Transverse colon (tissue), 4 donors: ENCODE measurements at regions not wholly inside any gene's neighbourhood (a gene's known extent, or its start where the extent isn't known, plus 50 kb on each side); places are given as distances from the start of the nearest gene placed in this dataset.
A peak's percentile ranks its signal among the peaks of the same experiment; 100 is the strongest.
"Not testable (repeated sequence)": the region's sequence is repeated elsewhere in the genome, so short reads cannot be mapped to it uniquely, and the experiment has no call there.

Experiments used
- DNase-seq: peaks from one replicate; pipeline ENCODE4 v3.0.0-alpha.2; 2019
- H3K27ac ChIP-seq, 4 donors: fragments of 200-600 bp; sonication (generic); 2 replicates each; pipeline ENCODE4 v1.5.1; 2016 to 2018; ENCODE audit warnings: inconsistent platforms in 4 of 4
- H3K27me3 ChIP-seq: fragments of 200-600 bp; sonication (generic); 2 replicates; pipeline ENCODE4 v1.5.1; 2017; ENCODE audit warnings: inconsistent platforms
- H3K36me3 ChIP-seq, 4 donors: fragments of 200-600 bp; sonication (generic); 2 replicates each; pipeline ENCODE4 v1.5.1; 2017 to 2019; ENCODE audit warnings: inconsistent platforms in 4 of 4
- H3K4me1 ChIP-seq, 4 donors: fragments of 200-600 bp; sonication (generic); 2 replicates each; pipeline ENCODE4 v1.5.1; 2017 to 2020; ENCODE audit warnings: inconsistent platforms in 4 of 4
- H3K4me3 ChIP-seq, 4 donors: fragments of 200-600 bp; sonication (generic); 1 replicate in 1 of 4; 2 replicates in 3 of 4; pipeline versions ENCODE4 v1.5.1 to v1.6.1; 2017 to 2019; ENCODE audit warnings: inconsistent platforms in 4 of 4
- H3K9me3 ChIP-seq, 2 donors: fragments of 200-600 bp; sonication (generic); 2 replicates each; pipeline ENCODE4 v1.5.1; 2017 to 2019; ENCODE audit warnings: inconsistent platforms in 2 of 2
- CTCF ChIP-seq, 5 experiments: fragments of 200-600 bp in 3 of 5; fragments of 450-650 bp in 2 of 5; sonication (generic) in 3 of 5; IDR thresholded peaks; 1 replicate in 2 of 5; 2 replicates in 3 of 5; pipeline ENCODE4 v1.5.1; 2016 to 2017; ENCODE audit warnings: antibody characterized with exemption in 5 of 5, inconsistent platforms in 3 of 5, mild to moderate bottlenecking in 2 of 5, moderate library complexity in 1 of 5
- EP300 ChIP-seq: sonication (generic); formaldehyde crosslinking; IDR thresholded peaks from one replicate; pipeline ENCODE4 v1.6.1; 2017; ENCODE audit warnings: antibody characterized with exemption, low read depth
- POLR2A ChIP-seq: fragments of 450-650 bp; IDR thresholded peaks from one replicate; pipeline ENCODE4 v1.6.1; 2016; ENCODE audit warnings: antibody characterized with exemption, mild to moderate bottlenecking, moderate library complexity
- POLR2AphosphoS5 ChIP-seq, 3 donors: sonication (generic); formaldehyde crosslinking; IDR thresholded peaks; one replicate each; pipeline ENCODE4 v1.6.1; 2016; ENCODE audit warnings: antibody characterized with exemption in 3 of 3
- WGBS, 2 donors: methylation state at CpG; one replicate each; pipeline ENCODE4 v1.1.5; 2018; ENCODE audit warnings: low coverage in 1 of 2; 5-methylcytosine and 5-hydroxymethylcytosine counted together
- in situ Hi-C, 4 donors: fragments of 200-750 bp; cut with MboI; loops; one replicate each; pipeline versions ENCODE4 v1.15.0 to v1.15.1; 2017; ENCODE audit warnings: low sequenced_read_pairs in 3 of 4, low pct_ligation_motif_present in 1 of 4, low pct_unique_long_range_greater_than_20kb in 1 of 4
- intact Hi-C: fragments of 100-400 bp; cut with DNase I; formaldehyde crosslinking; loops from one replicate; pipeline ENCODE4 v1.15.1; 2023; ENCODE audit warnings: low total_unique reads

GRCh38 chr15:24381103-24381502 is 294.5 kb upstream of the NPAP1 start:
- WGBS, 2 donors: 100% methylated on average over 3 of the region's 3 CpGs; no CpG with 5 or more reads in 1 of the 2 donors
- H3K4me1 ChIP-seq, H3K36me3 ChIP-seq, DNase-seq, in situ Hi-C loops, H3K27ac ChIP-seq, H3K9me3 ChIP-seq, intact Hi-C loops, H3K4me3 ChIP-seq, H3K27me3 ChIP-seq: not testable (repeated sequence)

- H3K27me3 ChIP-seq, DNase-seq, H3K27ac ChIP-seq, H3K4me3 ChIP-seq, intact Hi-C loops, H3K9me3 ChIP-seq, H3K36me3 ChIP-seq, H3K4me1 ChIP-seq, in situ Hi-C loops: not testable (repeated sequence)
- 40% methylated on average over 2 of the region's 2 CpGs; no CpG with 5 or more reads in 1 of the 2 donors for WGBS, 2 donors
Measured at GRCh38 chr15:24385258-24385657, 290.3 kb upstream of the NPAP1 start.

DNA sequence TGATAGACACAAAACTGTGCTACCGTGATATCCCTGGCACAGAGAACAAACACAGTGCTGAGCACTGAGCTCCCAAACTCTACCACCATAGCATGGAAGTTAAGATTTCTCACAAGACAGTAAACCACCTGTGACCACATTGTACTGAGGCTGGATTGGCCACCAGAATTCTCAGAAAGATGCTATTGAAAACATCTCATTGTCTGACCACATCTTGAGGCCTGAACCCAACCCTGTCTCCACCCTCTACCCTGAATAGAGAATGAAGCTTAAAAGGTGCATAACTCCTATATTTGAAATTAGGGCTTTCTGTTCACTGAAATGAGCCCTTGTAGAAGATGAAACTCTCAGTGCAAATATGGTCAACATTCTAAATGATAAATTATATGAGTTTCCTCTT is 281.3 kb upstream of the NPAP1 start:
- Histone ChIP-seq H3K4me3 (no peak overlapping the region), H3K4me1 (no peaks in the 10 kb centered on the region), H3K36me3 (no peaks in the 10 kb centered on the region), H3K27me3 (no peaks in the 10 kb centered on the region), H3K27ac (no peak overlapping the region), H3K9me3 (no peaks in the 10 kb centered on the region)
- 87% methylated on average over 1 of the region's 1 CpG; no CpG with 5 or more reads in 1 of the 2 donors for WGBS, 2 donors
- in situ Hi-C loops: no loop called here
- intact Hi-C loops: no loop called here
- no peak for TF ChIP-seq POLR2A
- no peak for TF ChIP-seq EP300
- TF ChIP-seq CTCF (IDR thresholded peaks at IDR 0.05): no peak
- TF ChIP-seq POLR2AphosphoS5 (IDR thresholded peaks at IDR 0.05): no peak
- no peak for DNase-seq

- DNase-seq: not testable (repeated sequence)
Measured at GRCh38 chr15:24412649-24413048, 262.9 kb upstream of the NPAP1 start.

DNA sequence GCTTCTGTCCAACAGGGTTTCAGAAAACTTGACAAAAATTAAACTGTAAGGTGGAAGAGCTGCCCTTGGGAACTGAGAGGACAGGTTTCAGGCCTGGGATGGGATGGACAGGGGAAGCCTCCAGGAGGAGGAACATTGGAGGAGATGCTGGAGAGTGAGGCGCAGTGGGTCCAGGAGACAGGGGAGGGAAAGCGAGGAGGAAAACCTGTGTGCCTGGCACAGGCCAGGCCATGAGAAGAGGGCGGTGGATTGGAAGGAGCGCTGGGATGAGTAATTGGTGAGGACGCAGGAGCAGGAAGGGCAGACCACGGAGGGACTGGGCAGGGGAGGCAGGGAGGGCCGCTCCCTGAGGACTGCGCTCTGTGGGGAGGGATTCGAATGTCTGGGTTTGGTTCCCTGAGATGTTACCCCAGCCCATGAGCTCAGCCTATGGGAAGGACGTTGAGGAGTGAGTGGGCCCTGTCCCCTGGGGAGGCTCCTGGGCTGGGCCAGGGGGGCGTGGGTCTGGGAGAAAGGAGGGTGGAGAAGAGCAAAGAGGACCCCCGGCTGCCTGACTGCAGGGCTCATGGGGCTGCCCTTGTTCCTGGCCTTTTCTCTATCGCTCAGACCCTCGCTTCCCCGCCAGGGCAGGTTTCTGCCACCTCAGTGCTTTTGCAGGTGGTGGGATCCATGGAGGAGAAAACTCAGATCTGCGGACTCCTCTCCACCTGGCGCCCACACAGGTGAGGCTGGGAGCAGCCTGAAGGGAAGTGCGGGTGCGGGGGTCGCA is 249.1 kb upstream of the NPAP1 start:
- in situ Hi-C loops, intact Hi-C loops, H3K4me1 ChIP-seq, H3K4me3 ChIP-seq, DNase-seq, H3K27ac ChIP-seq, H3K27me3 ChIP-seq, H3K36me3 ChIP-seq, H3K9me3 ChIP-seq: not testable (repeated sequence)
- WGBS, 2 donors: 72 to 100% methylated on average over 4 to 16 of the region's 20 CpGs

More at GRCh38 chr15:24412649-24413048, 262.9 kb upstream of the NPAP1 start:
- H3K27ac ChIP-seq, in situ Hi-C loops, H3K4me1 ChIP-seq, H3K9me3 ChIP-seq, H3K27me3 ChIP-seq, intact Hi-C loops, H3K36me3 ChIP-seq, H3K4me3 ChIP-seq: not testable (repeated sequence)
- 73% methylated on average over 1 of the region's 1 CpG; no CpG with 5 or more reads in 1 of the 2 donors for WGBS, 2 donors

DNA sequence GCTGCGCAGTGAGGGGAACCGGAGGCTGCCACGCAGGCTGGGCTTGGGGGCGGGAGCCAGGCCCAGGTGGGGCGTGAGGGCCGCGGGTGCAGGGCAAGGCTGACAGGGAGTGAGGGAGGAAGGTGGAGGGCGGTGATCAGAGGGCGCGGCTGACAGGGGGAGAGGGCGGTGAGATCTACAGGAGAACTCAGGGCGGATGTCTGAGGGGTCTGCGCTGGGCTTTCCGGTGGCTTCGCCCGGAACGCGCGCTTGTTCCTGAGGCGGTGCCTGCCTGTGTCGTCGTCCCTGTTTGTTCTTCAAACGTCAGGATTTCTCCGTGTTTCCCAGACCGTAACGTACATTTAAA is 248.5 kb upstream of the NPAP1 start:
- H3K36me3 ChIP-seq, H3K9me3 ChIP-seq, DNase-seq, in situ Hi-C loops, H3K4me3 ChIP-seq, intact Hi-C loops, H3K27me3 ChIP-seq, H3K27ac ChIP-seq, H3K4me1 ChIP-seq: not testable (repeated sequence)
- WGBS, 2 donors: 21 to 45% methylated on average over 4 to 19 of the region's 26 CpGs

DNA sequence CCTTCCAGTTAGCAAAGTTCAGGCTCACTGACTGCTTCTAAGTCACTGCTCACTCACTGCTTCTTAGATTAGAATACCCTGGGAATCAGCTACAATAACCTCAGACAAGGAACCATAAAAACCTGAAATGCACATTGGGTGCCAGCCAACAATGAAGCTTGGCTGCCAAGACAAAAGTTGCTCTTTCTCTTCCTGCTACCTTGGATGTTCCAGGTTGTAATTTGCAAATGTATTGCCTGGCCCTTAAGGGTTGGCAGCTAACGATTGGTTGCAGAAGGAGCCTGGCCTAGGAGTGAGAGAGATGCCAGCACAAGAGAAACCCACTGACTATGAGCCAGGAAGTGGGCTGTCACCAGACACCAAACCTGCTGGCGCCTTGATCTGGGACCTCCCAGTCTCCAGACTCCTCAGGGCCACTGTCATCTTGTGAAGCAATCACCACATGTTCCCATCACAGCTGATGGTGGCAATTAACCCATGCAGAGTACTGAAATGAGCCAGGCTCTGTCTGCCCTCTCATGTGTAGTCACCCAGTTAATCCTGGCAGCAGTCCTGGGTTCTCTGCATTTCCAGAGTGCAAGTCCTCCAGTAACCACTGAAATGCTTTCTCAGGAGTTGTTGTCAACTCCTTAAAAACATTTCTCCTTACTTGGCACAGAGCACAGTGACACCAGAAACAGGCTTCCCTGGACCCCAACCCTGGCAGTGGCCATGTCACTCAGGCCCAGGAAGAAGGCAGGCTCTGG is 240.3 kb upstream of the NPAP1 start:
- H3K9me3 ChIP-seq, H3K27ac ChIP-seq, H3K4me3 ChIP-seq, H3K27me3 ChIP-seq, H3K4me1 ChIP-seq, H3K36me3 ChIP-seq, in situ Hi-C loops, intact Hi-C loops: not testable (repeated sequence)
- 38% methylated on average over 2 of the region's 2 CpGs; no CpG with 5 or more reads in 1 of the 2 donors for WGBS, 2 donors
- DNase-seq: peak; percentile 62

DNA sequence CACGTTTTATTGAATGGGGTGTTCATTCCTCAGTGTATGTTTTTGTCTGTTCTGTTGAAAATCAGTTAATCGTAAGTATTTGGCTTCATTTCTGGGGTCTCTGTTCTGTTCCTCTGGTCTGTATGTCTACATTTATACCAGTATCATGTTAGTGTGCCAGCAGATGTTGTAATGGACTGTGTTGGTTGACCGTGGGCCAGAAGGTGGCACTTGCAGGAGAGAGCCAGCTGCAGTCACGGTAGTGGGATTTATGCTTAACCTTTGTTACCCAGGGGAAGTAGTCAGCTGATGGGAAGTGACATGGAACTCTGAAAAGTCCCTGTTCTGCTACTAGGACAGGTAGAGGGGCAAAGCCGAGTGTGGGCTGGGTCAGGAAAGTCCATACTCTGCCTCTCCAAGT is 238.3 kb upstream of the NPAP1 start:
- H3K27me3 ChIP-seq, in situ Hi-C loops, intact Hi-C loops, H3K9me3 ChIP-seq, H3K27ac ChIP-seq, H3K4me3 ChIP-seq, H3K4me1 ChIP-seq, H3K36me3 ChIP-seq, DNase-seq: not testable (repeated sequence)
- 20 to 60% methylated on average over 1 to 5 of the region's 5 CpGs for WGBS, 2 donors

DNA sequence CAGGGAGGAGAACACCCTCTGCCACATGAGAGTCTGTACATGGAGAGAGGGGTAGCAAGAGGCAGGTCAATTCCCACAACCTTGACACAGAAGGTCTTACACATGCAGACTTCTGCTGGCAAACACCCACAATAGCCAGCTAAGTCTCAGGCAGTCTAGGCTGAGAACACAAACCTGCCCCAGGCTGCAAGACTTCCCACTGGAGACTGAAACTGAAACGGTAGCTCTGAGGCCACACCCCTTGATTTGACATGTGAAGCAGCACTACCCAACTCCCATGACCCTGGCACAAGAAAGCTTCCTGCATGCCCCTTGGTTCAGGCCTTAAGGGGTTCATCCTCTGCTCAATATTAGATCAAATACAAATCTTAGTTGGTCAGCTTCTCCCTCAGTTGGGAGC is 237.8 kb upstream of the NPAP1 start:
- intact Hi-C loops, H3K27ac ChIP-seq, H3K4me3 ChIP-seq, H3K27me3 ChIP-seq, H3K36me3 ChIP-seq, DNase-seq, H3K4me1 ChIP-seq, in situ Hi-C loops, H3K9me3 ChIP-seq: not testable (repeated sequence)
- WGBS, 2 donors: 0% methylated on average over 1 of the region's 1 CpG; no CpG with 5 or more reads in 1 of the 2 donors
